ENCODE measurements at regions not wholly inside any gene's neighbourhood (a gene's known extent, or its start where the extent isn't known, plus 50 kb on each side); places are given as distances from the start of the nearest gene placed in this dataset.

- H3K27me3 Mint-ChIP-seq: no peaks in the 10 kb centered on the region
- no peak for DNase-seq
- Histone ChIP-seq H3K4me3 (ENCODE audit: low read length) (no peak overlapping the region), H3K27me3 (ENCODE audit: control insufficient read depth in 1 of 2, insufficient read depth in 2 of 2, low read length in 2 of 2) (no peaks in the 10 kb centered on the region), H3K36me3 (ENCODE audit: insufficient read depth, low read length) (no peaks in the 10 kb centered on the region), H3K4me1 (ENCODE audit: insufficient read depth, low read length) (no peaks in the 10 kb centered on the region), H3K9me3 (ENCODE audit: control insufficient read depth in 1 of 2, insufficient read depth in 1 of 2, low read length in 2 of 2) (no peaks in the 10 kb centered on the region), H3K27ac (ENCODE audit: low read depth in 1 of 2, low read length in 2 of 2) (no peak overlapping the region)
- H3K4me3 Mint-ChIP-seq: no peak overlapping the region
- ChIA-PET POLR2A (no interaction called here), CTCF (no interaction called here)
- H3K27ac Mint-ChIP-seq: no peak overlapping the region
- no peaks in the 10 kb centered on the region for H3K4me1 Mint-ChIP-seq (ENCODE audit: low read depth)
- TF ChIP-seq CTCF (IDR thresholded peaks at IDR 0.05): no peak
- peaks cover 4% of the 10 kb centered on the region for H3K9me3 Mint-ChIP-seq
- H3K36me3 Mint-ChIP-seq (ENCODE audit: low read depth): no peaks in the 10 kb centered on the region
- intact Hi-C loops (cut with DNase I, micrococcal nuclease): no loop called here
- ATAC-seq (ENCODE audit: poor library complexity): no peak
Measured at GRCh38 chr16:26252598-26252997, 560.8 kb downstream of the HS3ST4 start.

GRCh38 chr16:26261621-26262020, 569.9 kb downstream of the HS3ST4 start:
- POLR2A ChIA-PET: no interaction called here
- Histone ChIP-seq H3K36me3 (ENCODE audit: insufficient read depth, low read length) (no peaks in the 10 kb centered on the region), H3K27me3 (ENCODE audit: control insufficient read depth in 1 of 2, insufficient read depth in 2 of 2, low read length in 2 of 2) (no peaks in the 10 kb centered on the region), H3K4me3 (ENCODE audit: low read length) (no peak overlapping the region), H3K4me1 (ENCODE audit: insufficient read depth, low read length) (no peaks in the 10 kb centered on the region), H3K27ac (ENCODE audit: low read depth in 1 of 2, low read length in 2 of 2) (no peak overlapping the region), H3K9me3 (ENCODE audit: control insufficient read depth in 1 of 2, insufficient read depth in 1 of 2, low read length in 2 of 2) (no peaks in the 10 kb centered on the region)
- Mint-ChIP-seq H3K27ac (no peak overlapping the region), H3K36me3 (ENCODE audit: low read depth) (no peaks in the 10 kb centered on the region), H3K4me3 (no peak overlapping the region), H3K4me1 (ENCODE audit: low read depth) (no peaks in the 10 kb centered on the region), H3K9me3 (no peaks in the 10 kb centered on the region), H3K27me3 (no peaks in the 10 kb centered on the region)
- intact Hi-C loops (cut with DNase I, micrococcal nuclease): no loop called here
- no peak for TF ChIP-seq CTCF (IDR thresholded peaks at IDR 0.05)
- ATAC-seq (ENCODE audit: poor library complexity) (no peak), DNase-seq (no peak)
- CTCF ChIA-PET: no interaction called here

GRCh38 chr16:26263406-26263805, 571.6 kb downstream of the HS3ST4 start:
- no peaks in the 10 kb centered on the region for H3K9me3 ChIP-seq (ENCODE audit: control insufficient read depth in 1 of 2, insufficient read depth in 1 of 2, low read length in 2 of 2)
- no peaks in the 10 kb centered on the region for H3K36me3 ChIP-seq (ENCODE audit: insufficient read depth, low read length)
- ChIA-PET CTCF (no interaction called here), POLR2A (no interaction called here)
- Mint-ChIP-seq H3K27me3 (no peaks in the 10 kb centered on the region), H3K9me3 (no peaks in the 10 kb centered on the region), H3K4me1 (ENCODE audit: low read depth) (no peaks in the 10 kb centered on the region), H3K36me3 (ENCODE audit: low read depth) (no peaks in the 10 kb centered on the region), H3K27ac (no peak overlapping the region), H3K4me3 (no peak overlapping the region)
- intact Hi-C loops (cut with DNase I, micrococcal nuclease): no loop called here
- H3K27me3 ChIP-seq (ENCODE audit: control insufficient read depth in 1 of 2, insufficient read depth in 2 of 2, low read length in 2 of 2): no peaks in the 10 kb centered on the region
- no peak for TF ChIP-seq CTCF (IDR thresholded peaks at IDR 0.05)
- no peaks in the 10 kb centered on the region for H3K4me1 ChIP-seq (ENCODE audit: insufficient read depth, low read length)
- H3K4me3 ChIP-seq (ENCODE audit: low read length): no peak overlapping the region
- no peak for DNase-seq
- no peak overlapping the region for H3K27ac ChIP-seq (ENCODE audit: low read depth in 1 of 2, low read length in 2 of 2)
- ATAC-seq (ENCODE audit: poor library complexity): no peak
